OCI-LY7 (cell line): ENCODE measurements at regions not wholly inside any gene's neighbourhood (a gene's known extent, or its start where the extent isn't known, plus 50 kb on each side); places are given as distances from the start of the nearest gene placed in this dataset.

Experiments used
- EZH2phosphoT487 ChIP-seq: fragments of 200-600 bp; sonication (generic); IDR thresholded peaks from 2 replicates; pipeline ENCODE4 v1.6.1; 2018; ENCODE audit warnings: low read depth, borderline replicate concordance, mild to moderate bottlenecking, mixed run types, antibody characterized with exemption, low read length, moderate library complexity, mixed read lengths
- TF ChIP-seq, protein P1 (sequence below): fragments of 200-600 bp; sonication (generic); conservative IDR thresholded peaks from 2 replicates; pipeline ENCODE4 v1.5.1; 2014; ENCODE audit warnings: mild to moderate bottlenecking, antibody characterized with exemption, low read length, moderate library complexity, mixed read lengths

DNA sequence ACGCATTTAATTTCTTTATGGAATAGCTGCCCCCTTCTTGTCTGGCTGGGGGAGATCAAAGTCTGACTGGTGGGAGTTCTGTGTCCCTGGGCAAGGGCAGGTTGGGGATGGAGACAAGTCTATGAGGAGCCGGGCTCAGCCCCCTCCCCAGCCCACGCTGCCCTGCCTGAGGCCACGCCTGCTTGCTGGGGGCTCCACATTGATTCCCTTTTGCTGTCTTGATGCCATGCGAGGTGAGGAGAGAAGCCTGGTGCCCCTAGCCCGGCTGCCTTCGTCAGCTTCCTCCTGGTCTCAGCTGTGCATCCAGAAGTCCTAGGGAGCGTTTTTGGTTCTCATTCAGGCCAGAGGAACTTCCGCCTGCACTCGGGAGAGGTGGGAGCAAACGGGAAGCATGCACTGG, 247.9 kb downstream of the NDUFA10 start:
- TF ChIP-seq, protein P1, sequence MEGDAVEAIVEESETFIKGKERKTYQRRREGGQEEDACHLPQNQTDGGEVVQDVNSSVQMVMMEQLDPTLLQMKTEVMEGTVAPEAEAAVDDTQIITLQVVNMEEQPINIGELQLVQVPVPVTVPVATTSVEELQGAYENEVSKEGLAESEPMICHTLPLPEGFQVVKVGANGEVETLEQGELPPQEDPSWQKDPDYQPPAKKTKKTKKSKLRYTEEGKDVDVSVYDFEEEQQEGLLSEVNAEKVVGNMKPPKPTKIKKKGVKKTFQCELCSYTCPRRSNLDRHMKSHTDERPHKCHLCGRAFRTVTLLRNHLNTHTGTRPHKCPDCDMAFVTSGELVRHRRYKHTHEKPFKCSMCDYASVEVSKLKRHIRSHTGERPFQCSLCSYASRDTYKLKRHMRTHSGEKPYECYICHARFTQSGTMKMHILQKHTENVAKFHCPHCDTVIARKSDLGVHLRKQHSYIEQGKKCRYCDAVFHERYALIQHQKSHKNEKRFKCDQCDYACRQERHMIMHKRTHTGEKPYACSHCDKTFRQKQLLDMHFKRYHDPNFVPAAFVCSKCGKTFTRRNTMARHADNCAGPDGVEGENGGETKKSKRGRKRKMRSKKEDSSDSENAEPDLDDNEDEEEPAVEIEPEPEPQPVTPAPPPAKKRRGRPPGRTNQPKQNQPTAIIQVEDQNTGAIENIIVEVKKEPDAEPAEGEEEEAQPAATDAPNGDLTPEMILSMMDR = no peak
- TF ChIP-seq EZH2phosphoT487 = no peak
